NCI-H345 treated with DMSO at 0.1 percent for 48 hours (cell line): ENCODE measurements at regions not wholly inside any gene's neighbourhood (a gene's known extent, or its start where the extent isn't known, plus 50 kb on each side); places are given as distances from the start of the nearest gene placed in this dataset.
A peak's percentile ranks its signal among the peaks of the same experiment; 100 is the strongest.

Experiments used
- DNase-seq: peaks from one replicate; lab custom pipeline; 2025; ENCODE audit not compliant: unreplicated experiment; lab: John Stamatoyannopoulos, UW

DNA sequence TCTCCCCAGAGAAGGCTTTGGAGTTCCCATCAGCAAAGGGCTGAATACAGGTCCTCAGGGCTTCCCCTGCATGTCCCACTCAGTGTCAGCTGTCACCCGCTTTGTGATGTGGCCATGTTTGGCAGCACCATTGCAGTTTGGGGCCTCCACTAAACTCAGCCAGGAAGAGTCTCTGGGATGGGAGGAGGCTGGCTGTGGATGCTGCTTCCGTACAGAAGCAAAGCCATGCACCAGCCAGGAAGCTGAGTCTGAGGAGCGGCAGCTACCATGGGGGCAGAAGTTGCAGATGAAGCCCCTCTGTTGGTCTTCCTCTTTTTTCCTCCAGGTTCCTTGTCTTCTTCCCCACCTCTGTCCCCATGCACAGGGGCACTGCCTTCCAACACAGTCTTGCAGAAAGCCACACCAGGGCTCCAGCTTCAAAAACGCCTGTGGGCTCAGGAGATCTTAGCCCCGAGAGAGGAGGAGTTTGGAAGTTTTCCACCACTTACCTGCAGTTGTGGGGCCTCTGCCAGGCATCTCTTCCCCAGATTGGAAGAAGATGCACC lies 416.8 kb downstream of the NPHP4 start:
- no peak for DNase-seq

DNA sequence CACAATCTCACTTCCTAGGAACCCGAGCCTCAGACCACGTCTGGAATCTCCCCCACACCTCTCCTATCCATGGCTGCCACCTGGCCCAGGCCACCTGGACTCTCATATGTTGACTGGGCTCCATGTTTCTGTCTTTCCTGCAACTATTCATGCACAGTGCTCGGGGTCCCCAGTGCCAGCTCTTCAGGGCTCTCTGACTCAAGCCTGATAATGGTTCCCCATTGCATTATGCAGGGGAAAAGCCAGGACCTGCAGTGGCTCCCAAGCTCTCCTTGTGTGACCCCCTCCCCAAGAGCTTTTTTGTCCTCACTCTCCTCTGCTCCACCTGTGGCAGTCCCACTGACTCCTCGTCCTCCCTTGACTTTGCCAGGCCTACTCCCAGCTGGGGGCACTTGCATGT lies 417.6 kb downstream of the NPHP4 start:
- DNase-seq = no peak

DNA sequence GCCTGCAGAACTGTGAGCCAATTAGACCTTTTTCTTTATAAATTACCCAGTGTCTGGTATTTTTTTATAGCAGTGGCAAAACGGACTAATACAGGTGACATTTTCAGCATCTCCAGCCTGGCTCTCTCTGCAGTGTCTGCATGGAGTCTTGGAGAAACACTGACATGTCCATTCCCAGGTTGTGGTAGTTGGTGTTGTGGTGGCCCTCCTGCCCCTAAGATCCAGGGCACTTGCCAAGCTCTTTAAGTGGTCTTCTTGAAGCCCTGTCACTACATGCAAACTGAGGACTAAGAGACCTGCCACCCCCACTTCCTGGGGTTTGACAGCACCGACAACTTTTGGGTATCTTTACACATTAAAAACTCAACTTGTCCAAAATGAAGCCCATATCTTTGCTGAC lies 419.4 kb downstream of the NPHP4 start:
- no peak for DNase-seq

DNA sequence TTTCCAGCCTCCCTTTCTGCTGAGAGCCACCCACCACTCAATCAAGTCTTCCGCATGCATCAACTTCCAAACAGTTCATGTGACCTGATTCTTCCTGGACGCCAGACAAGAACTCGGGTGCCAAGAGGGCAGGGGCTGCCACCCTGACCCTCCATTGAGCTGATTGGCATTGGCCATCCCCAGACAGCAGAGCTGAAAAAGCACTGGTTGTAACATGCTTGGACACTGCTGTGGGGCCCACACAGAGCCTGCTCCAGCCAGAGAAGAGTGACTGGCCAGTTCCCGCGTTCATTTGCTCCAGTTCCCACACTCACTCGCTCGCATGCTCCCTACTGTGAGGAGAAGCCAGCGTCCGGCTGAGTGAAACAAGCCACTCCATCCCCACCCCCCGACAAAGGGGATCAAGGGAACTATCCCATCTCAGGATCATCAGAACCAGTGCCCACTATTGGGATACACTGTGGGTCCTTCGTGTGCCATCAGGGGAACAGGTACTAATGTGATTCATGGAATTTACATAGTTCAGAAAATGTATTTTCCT lies 420.3 kb downstream of the NPHP4 start:
- no peak for DNase-seq

DNA sequence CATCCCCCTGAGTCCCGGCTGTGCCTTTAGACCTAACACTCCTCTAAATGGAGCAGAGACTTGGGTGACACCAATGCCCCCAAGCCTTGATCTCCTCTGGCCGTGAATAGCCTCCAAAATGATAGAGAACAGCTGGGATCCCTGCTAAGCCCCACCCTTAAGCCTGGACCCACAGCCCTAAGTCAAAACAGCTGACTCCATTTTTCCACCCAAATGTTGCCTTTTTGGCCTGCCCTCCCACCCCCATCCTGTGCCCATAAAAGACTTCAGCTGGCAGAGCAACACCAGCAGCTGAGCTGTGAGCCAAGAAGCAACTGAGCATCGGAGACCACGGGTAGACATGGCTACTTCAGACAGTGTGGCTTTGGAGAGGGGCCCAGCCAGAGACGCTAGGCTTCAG lies 420.8 kb downstream of the NPHP4 start:
- no peak for DNase-seq

DNA sequence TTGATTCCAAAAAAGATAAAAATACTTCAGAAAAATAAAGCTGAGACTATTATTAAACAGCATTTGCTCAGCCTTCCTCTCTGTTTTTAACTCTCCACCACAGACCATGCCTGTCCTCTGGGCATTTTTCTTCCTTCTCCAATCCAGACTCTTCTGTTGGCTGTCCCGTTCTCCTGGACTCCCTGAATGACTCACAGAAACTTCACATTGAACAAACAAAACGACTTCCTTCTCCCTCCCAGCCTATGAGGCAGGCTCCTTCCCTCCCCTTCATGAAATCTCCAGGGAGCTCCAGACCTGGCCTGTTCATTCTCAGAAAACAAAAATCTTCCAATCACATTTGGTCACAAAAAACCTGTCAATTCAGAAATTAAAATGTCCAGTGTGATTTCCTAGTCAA lies 421.3 kb downstream of the NPHP4 start:
- no peak for DNase-seq

DNA sequence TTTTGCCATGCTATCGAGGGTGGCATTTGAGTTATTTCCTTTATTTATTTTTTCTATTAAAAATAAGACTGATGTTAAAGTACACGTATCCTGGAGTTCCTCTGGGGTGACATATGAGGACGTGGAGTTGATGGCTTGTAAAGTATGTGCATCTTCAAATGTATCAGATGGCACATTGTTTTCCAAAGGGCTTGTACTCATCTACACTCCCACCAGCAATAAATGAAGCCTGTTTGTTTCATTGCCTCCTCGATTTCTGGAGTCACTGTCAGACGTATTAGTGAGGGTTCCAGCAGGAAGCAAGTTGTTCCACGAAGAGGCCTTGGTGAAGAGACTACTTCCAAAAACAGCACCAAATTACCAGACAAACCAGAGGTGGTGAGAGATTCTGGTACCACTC lies 423.9 kb downstream of the NPHP4 start:
- DNase-seq = no peak

DNA sequence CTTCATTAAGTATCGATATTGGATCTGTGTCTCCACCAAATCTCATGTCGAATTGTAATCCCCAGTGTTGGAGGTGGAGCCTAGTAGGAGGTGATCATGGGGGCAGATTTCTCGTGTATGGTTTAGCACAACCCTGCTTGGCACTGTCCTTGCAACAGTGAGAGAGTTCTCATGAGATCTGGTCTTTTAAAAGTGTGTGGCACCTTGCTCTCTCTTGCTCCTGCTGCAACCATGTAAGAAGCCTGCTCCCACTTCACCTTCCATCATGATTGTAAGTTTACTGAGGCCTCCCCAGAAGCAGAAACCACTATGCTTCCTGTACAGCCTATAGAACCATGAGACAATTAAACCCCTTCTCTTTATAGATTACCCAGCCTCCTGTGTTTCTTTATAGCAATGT lies 424.4 kb downstream of the NPHP4 start:
- DNase-seq = no peak

DNA sequence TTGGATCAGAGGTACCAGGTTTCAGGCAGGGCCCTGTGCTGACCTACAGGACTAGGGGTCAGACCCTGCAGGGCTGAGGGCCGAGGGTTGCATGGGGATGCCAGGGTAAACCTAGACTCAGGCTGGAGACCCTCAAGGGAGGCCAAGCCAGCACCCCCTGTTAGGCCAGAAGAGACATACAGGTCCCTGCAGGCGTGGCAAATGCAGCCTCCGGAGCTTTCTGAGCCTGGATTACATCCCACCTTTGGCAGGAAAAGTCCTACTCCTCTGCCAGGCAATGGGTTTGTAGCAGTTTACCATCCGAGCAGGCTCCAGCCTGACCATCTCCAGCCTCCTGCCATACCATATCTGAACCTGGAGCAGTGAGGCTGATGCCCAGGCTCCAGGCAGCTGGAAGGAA lies 425.3 kb downstream of the NPHP4 start:
- no peak for DNase-seq

DNA sequence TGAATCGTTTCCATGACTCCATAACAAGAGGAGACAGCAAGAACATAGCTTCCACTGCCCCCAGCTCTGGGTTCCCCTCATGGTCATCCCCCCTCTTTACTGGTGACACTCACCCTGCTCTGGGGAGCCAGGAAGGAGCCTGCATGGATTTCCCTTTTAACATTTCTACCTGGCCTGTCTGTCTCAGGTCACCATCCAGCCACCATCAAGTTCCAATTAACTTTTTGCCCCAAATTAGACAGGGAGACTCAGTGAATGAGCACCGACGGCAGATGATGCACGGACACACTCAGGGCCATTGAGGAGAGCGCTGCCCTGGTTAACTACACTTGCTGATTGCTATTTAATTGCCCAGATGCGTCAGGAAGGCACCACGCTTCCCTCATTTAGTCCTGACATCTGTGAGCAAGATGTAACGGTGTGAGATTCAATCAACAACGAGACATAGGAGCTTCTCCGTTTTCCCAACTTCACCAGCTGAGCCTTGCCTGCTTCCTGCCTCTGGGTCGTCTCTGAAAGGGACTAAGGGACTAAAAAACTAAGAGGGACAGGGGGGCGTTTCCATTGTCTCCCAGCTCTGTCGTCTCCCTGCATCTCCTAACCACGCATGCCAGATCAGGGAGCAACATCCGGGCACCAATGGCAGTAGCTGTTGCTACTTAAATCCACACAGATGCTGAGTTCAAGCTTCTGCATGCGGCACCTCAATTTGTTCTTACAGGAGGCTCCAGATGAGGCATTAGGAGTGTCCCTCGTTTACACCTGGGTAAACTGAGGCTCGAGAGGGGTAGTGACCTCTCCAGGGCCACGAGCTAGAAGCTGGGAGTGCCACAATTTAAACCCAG lies 426.7 kb downstream of the NPHP4 start:
- no peak for DNase-seq

DNA sequence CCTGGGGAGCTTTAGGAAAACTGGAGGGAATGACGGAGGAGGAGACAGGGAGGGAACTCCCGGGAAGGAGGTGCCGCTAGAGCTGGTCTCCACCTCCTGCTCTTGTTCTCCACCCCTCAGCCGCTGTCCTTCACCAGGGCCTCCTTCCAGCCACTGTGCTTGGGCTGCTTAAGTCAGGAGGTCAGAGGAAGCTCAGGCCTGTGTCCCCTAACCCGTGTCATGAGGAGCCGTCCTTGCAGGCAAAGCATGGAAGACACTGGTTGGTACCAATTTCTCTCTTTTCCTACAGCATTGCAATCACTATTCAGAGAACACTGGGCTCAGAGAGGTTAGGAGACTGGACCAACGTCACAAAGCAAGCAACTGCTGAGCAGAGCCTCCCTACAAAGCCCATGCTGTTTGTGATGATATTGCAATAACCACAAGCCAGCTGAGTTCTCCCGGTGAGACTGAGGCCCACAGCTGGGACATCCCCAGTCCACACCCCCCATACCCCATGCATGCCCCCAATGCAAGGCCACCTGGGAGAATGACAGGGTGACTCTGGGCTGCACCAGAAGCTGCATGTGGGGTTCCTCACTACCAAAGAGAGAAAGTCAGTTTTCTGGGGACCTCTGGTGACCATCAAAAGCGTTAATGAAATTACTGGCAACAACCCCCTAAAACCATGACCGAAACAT lies 427.5 kb downstream of the NPHP4 start:
- no peak for DNase-seq

DNA sequence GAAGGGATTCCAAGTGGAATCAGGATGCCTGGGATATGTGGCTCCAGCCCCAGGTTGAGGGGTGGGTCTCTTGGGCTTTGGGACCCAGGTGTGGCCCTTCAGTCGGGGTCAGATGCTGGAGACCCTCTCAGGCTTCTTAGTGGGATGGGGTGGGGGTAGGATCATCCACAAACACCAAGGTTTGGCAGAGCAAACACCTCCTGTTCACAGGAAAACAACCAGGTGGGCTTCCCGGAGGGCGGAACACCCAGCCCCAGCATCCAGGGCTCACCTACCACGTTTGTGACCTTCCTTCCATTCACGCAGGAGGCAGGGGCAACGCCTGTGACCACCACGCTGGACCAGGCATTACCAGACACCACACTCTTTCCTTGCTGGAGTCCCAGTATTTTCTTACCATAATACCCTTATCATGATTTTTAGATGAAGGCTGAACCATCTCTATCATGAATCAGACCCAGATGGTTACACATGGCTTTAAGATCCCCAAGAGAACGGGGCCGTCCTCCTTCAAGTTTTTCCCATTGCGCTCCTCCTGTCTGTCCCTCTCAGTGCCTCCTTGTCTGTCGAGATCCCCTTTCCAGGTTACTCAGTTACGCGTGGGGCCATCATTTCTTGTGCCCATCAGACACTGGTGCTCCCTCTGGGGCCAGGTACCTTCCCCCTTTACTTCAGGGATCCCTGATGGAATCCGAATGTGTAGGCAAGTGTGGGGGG lies 428.2 kb downstream of the NPHP4 start:
- DNase-seq = no peak

DNA sequence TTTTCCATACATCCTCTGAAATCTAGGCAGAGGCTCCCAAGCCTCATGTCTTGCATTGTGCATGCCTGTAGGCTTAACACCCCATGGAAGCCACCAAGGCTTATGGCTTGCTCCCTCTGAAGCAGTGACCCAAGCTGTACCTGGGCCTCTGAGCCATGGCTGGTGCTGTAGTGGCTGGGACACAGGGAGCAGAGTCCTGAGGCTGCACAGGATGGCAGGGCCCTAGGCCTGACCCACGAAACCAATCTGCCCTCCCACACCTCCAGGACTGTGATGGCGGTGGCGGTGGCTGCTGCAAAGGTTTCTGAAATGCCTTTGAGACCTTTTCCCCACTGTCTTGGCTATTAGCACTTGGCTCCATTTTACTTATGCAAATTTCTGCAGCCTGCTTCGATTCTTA lies 429.5 kb downstream of the NPHP4 start:
- DNase-seq = no peak

DNA sequence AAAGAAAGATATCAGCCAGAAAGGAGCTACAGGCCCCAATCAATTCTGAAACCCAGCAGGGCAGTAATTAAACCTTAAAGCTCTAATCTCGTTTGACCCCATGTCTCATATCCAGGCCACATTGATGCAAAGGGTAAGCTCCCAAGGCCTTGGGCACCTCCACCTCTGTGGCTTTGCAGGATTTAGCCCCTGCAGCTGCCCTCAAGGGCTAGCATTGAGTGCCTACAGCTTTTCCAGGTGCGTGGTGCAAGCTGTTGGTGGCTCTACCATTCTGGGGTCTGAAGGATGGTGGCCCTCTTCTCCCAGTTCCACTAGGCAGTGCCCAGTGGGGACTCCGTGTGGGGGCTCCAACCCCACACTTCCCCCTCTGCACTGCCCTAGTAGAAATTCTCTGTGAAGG lies 429.9 kb downstream of the NPHP4 start:
- DNase-seq = no peak

DNA sequence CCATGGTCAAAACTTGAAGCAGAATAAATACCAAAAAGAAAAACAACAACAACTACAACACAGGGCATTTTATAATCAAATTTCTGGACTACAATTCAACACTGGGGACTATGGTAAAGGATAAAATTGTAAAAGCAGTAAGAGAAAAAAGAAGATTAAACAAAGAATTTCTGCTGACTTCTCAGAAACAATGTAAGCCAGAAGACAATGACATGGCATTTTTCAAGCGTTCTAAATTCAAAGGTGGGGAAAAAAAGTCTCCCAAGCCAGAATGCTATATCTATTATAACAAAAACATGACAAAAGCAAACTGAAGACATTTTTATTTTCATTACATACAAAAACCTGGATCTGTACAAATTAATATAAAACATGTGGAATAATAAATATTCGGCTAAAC lies 433.1 kb downstream of the NPHP4 start:
- DNase-seq = no peak

DNA sequence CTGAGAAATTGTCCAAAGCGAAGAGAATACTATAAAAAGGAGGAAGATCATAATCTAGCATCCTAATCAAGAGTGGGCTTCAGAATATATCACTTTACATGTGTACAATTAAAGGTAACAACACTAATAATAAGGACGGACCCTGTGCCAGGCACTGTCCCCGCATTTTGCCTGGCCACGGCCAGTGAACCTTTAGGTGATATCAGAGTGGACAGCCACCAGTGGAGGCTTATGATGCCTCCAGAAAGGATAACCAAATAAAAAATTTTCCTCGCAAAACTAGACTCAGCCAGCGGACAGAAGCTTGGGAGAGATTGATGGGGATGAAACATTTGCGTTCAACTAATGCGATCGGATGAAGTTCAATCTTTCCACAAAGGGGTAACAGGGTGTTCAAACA lies 436.4 kb downstream of the NPHP4 start:
- DNase-seq = no peak

DNA sequence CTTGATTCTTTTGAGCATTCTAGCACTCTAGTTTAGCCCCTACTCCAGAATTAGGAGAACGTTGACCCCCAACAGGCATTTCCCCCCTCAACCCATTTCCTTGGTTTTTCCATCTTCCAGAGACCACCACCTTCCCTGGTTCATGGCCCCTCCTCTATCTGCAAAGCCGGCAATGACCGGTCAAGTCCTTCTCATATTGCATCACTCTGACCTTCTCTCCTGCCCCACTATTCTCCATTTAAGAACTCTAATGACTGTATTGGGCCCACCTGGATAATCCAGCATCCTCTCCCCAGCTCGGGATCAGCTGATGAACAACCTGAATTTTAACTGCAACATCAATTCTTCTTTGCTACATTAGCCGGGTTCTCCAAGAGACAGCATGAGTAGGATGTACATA lies 437.4 kb downstream of the NPHP4 start:
- no peak for DNase-seq

DNA sequence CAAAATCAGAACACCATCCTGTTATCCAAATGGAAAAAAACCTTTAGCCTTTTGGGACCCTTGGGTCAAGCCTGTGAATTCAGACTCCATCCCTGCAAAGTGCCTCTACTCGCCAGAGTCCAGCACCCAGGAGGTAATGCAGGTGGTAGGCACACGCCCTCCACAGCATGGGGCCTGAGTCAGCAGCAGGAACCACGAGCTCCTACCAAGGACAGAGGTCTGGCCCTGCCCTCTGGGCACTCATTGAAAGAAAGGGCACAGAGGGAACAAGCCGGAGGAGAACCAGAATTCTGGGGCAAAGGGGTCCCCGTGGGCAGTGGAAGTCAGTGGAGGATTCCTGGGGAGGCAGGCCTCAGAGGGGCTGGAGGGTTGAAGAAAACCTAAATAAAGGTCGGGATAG lies 438.1 kb downstream of the NPHP4 start:
- DNase-seq = no peak

DNA sequence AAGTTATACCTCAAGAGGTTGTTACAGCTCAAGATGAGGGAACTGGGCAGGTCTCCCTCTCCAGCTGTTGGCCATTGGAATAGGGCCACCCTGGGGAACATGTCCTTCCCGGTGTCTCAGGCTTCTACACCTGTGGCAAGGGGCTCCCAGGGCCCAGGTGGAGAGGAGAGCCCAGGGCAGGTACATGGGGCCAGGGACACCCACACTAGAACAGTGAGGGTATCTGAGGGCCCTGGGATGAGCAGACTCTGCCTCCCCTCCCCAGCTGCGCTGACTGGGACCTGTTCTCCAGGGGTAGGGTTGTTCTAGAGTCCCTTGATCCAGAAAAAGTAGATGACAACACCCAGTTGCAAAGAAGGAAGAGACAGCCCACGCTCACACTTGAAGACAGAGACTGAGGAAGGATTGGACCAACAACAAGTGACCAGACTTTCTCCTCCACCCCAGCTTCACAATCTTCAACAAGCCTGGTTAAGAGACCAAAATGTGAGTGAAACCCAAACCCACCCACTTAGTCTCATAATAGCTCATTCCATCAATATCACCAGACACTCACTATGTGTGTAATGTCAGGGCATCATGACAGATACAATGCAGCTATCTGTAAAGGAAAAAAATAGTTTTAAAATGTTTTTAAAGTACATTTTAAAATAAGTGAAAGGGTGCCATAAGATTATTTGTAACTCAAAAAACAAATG lies 439.3 kb downstream of the NPHP4 start:
- no peak for DNase-seq

DNA sequence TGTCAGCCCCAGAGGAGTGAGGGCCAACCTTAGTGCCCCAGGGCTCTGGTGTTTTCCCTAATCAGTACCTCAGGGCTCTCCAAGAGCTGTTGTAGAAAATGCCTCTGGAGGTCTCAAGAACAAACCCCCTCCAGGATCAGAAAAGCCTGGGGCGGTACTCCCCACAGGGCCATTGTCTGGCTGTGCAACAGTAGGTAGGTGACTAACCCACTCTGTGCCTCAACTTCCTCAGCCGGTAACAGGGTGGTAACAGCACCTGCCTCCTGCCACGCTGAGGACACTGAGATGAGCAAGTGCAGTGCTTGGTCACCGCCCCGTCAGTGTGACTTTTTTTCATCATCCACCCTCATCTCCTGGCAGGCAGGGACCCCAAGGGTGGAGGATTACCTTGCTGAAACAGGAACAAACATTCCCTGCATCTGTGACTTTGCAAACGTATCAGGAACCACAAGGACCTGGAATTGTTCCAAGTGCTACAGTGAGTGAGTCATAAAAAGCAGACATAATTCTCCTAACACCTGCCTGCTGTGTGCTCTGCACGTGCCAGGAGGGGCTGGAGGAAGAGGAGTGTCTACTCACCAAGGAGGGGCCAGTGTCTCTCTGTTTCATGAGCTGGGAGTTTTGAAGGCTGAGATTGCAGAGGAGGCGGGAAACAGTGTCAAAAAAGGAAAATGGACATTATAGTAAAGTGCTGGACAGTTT lies 440.8 kb downstream of the NPHP4 start:
- DNase-seq = peak; percentile 99
